Esophagus muscularis mucosa (tissue), 4 donors: ENCODE measurements at regions not wholly inside any gene's neighbourhood (a gene's known extent, or its start where the extent isn't known, plus 50 kb on each side); places are given as distances from the start of the nearest gene placed in this dataset.

ENCODE experiments used
- DNase-seq: peaks from one replicate; pipeline ENCODE4 v3.0.0-alpha.2; 2017; ENCODE audit errors: extremely low spot score
- H3K27ac ChIP-seq, 4 donors: fragments of 200-600 bp; sonication (generic); replicated peaks in 1 of 4; 1 replicate in 3 of 4; 2 replicates in 1 of 4; pipeline ENCODE4 v1.5.1; 2016 to 2019; ENCODE audit warnings: mild to moderate bottlenecking in 1 of 4
- H3K27me3 ChIP-seq, 4 donors: fragments of 200-600 bp; sonication (generic); one replicate each; pipeline versions ENCODE4 v1.5.1 to v1.6.0; 2016 to 2019
- H3K36me3 ChIP-seq, 4 donors: fragments of 200-600 bp; sonication (generic); one replicate each; pipeline ENCODE4 v1.5.1; 2016 to 2019
- H3K4me1 ChIP-seq, 4 donors: fragments of 200-600 bp; sonication (generic); one replicate each; pipeline ENCODE4 v1.5.1; 2016 to 2019
- H3K4me3 ChIP-seq, 4 donors: fragments of 200-600 bp; sonication (generic); 1 replicate in 2 of 4; 2 replicates in 2 of 4; pipeline ENCODE4 v1.5.1; 2016 to 2019; ENCODE audit warnings: mild to moderate bottlenecking in 4 of 4, moderate library complexity in 1 of 4
- H3K9me3 ChIP-seq, 4 donors: fragments of 200-600 bp; sonication (generic); 1 replicate in 3 of 4; 2 replicates in 1 of 4; pipeline ENCODE4 v1.5.1; 2016 to 2019
- EP300 ChIP-seq: sonication (generic); formaldehyde crosslinking; IDR thresholded peaks from one replicate; pipeline ENCODE4 v1.6.1; 2017; ENCODE audit warnings: antibody characterized with exemption
- POLR2A ChIP-seq: fragments of 450-650 bp; IDR thresholded peaks from one replicate; pipeline ENCODE4 v1.6.1; 2017; ENCODE audit warnings: antibody characterized with exemption, moderate library complexity, mild to moderate bottlenecking, low read depth
- POLR2AphosphoS5 ChIP-seq, 2 donors: sonication (generic); formaldehyde crosslinking; IDR thresholded peaks; one replicate each; pipeline ENCODE4 v1.6.1; 2017; ENCODE audit warnings: antibody characterized with exemption in 2 of 2
- WGBS: methylation state at CpG from one replicate; pipeline ENCODE4 v1.1.5; 2018; 5-methylcytosine and 5-hydroxymethylcytosine counted together
- intact Hi-C: fragments of 100-400 bp; cut with DNase I; formaldehyde crosslinking; loops from one replicate; pipeline ENCODE4 v1.15.1; 2023
- TF ChIP-seq, protein P1 (sequence below), 3 experiments: fragments of 200-600 bp in 2 of 3; fragments of 450-650 bp in 1 of 3; sonication (generic) in 2 of 3; IDR thresholded peaks; one replicate each; pipeline ENCODE4 v1.5.1; 2017 to 2019; ENCODE audit warnings: antibody characterized with exemption in 3 of 3, mild to moderate bottlenecking in 2 of 3, moderate library complexity in 1 of 3

DNA sequence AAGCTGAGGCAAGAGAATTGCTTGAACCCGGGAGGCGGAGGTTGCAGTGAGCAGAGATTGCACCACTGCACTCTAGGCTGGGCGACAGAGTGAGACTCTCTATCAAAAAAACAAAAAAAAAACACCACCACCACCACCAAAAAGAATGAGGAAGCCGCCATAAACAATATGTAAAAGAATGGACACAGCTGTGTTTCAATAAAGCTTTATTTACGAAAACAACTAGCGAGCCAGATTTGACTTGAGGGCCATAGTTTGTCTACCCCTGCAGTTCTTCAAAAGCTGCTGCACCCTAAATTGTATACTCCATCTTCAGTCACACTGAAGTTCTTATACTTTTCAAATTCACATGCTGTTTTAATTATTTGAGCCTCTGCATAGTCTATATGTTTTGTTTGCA, 306.5 kb upstream of the KLF3 start:
- intact Hi-C loops: no loop called here
- no peak for TF ChIP-seq POLR2A
- TF ChIP-seq POLR2AphosphoS5 (IDR thresholded peaks at IDR 0.05): no peak
- TF ChIP-seq, protein P1, sequence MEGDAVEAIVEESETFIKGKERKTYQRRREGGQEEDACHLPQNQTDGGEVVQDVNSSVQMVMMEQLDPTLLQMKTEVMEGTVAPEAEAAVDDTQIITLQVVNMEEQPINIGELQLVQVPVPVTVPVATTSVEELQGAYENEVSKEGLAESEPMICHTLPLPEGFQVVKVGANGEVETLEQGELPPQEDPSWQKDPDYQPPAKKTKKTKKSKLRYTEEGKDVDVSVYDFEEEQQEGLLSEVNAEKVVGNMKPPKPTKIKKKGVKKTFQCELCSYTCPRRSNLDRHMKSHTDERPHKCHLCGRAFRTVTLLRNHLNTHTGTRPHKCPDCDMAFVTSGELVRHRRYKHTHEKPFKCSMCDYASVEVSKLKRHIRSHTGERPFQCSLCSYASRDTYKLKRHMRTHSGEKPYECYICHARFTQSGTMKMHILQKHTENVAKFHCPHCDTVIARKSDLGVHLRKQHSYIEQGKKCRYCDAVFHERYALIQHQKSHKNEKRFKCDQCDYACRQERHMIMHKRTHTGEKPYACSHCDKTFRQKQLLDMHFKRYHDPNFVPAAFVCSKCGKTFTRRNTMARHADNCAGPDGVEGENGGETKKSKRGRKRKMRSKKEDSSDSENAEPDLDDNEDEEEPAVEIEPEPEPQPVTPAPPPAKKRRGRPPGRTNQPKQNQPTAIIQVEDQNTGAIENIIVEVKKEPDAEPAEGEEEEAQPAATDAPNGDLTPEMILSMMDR (IDR thresholded peaks at IDR 0.05): no peak
- TF ChIP-seq EP300: no peak
- no peak overlapping the region for H3K27ac ChIP-seq
- no peak overlapping the region for H3K4me3 ChIP-seq
- 94% methylated on average over 6 of the region's 6 CpGs for WGBS
- H3K4me1 ChIP-seq: peaks cover 0 to 6% (median 0%) of the 10 kb centered on the region in 4 donors
- H3K36me3 ChIP-seq: no peaks in the 10 kb centered on the region
- no peaks in the 10 kb centered on the region for H3K27me3 ChIP-seq
- peaks cover 0 to 3% (median 0%) of the 10 kb centered on the region in 4 donors for H3K9me3 ChIP-seq
- DNase-seq: no peak

- H3K4me1 ChIP-seq: peaks cover 0 to 6% (median 0%) of the 10 kb centered on the region in 4 donors
- TF ChIP-seq EP300: no peak
- TF ChIP-seq POLR2AphosphoS5 (IDR thresholded peaks at IDR 0.05): no peak
- TF ChIP-seq, protein P1 (IDR thresholded peaks at IDR 0.05): no peak
- no peak for TF ChIP-seq POLR2A
- H3K27ac ChIP-seq: no peak overlapping the region
- H3K27me3 ChIP-seq: no peaks in the 10 kb centered on the region
- no peak for DNase-seq
- intact Hi-C loops: no loop called here
- H3K9me3 ChIP-seq: peaks cover 0 to 3% (median 0%) of the 10 kb centered on the region in 4 donors
- WGBS: 92% methylated on average over 2 of the region's 2 CpGs
- no peak overlapping the region for H3K4me3 ChIP-seq
- H3K36me3 ChIP-seq: no peaks in the 10 kb centered on the region
These were observed 304.9 kb upstream of the KLF3 start for GRCh38 chr4:38359113-38359512.

DNA sequence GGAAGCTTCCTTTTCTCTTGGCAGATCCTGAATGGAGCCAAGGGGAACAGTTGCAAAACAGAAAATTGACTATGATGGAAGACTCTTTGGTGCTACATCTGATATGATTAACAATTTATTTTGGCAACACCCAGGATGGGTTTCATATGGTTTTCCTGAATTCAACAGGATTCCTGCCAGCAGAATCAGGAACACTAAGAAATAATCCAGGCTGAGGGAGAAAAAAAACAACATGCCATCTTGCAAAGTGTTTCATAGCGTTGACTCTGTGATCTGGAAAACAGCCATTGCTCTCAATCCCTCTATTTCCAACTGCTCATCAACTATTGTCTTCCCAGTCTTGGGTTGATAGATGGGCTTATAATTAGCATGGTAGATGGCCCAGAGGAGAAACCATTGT, 303.8 kb upstream of the KLF3 start:
- Histone ChIP-seq H3K27me3 (no peaks in the 10 kb centered on the region), H3K4me1 (peaks cover 0 to 6% (median 0%) of the 10 kb centered on the region in 4 donors), H3K27ac (no peak overlapping the region), H3K9me3 (no peaks in the 10 kb centered on the region), H3K36me3 (no peaks in the 10 kb centered on the region), H3K4me3 (no peak overlapping the region)
- intact Hi-C loops: no loop called here
- 46% methylated on average over 1 of the region's 1 CpG for WGBS
- DNase-seq: no peak
- TF ChIP-seq POLR2A (no peak), EP300 (no peak), POLR2AphosphoS5 (IDR thresholded peaks at IDR 0.05) (no peak)
- TF ChIP-seq, protein P1 (IDR thresholded peaks at IDR 0.05): no peak

- Histone ChIP-seq H3K4me3 (no peak overlapping the region), H3K36me3 (no peaks in the 10 kb centered on the region), H3K9me3 (no peaks in the 10 kb centered on the region), H3K27me3 (no peaks in the 10 kb centered on the region), H3K27ac (no peak overlapping the region), H3K4me1 (peaks cover 13 to 32% (median 31%) of the 10 kb centered on the region in 4 donors)
- 71% methylated on average over 3 of the region's 3 CpGs for WGBS
- intact Hi-C loops: no loop called here
- TF ChIP-seq POLR2A: no peak
- TF ChIP-seq, protein P1 (IDR thresholded peaks at IDR 0.05): no peak
- TF ChIP-seq POLR2AphosphoS5 (IDR thresholded peaks at IDR 0.05): no peak
- TF ChIP-seq EP300: no peak
- DNase-seq: no peak
These were observed 299.5 kb upstream of the KLF3 start for GRCh38 chr4:38364383-38364963.

DNA sequence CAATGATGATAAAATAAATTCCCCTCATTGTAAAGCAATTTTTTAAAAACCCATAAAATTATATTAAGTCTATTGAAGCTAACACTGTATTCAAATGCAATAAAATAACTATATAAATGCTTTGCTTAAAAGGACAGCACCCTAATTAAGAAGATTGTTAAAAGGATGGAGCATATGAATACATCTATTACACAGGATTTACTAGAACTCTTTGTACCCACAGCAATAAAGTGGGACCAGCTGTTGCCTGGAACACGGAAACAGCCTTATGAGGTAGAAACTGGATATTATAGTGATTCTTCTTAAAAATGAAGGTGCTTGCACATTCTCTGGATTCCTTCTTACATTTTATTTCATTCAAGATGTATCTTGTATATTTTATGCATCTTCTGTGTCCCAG, 298.7 kb upstream of the KLF3 start:
- TF ChIP-seq POLR2A: no peak
- TF ChIP-seq, protein P1 (IDR thresholded peaks at IDR 0.05): no peak
- TF ChIP-seq POLR2AphosphoS5 (IDR thresholded peaks at IDR 0.05): no peak
- no peak for TF ChIP-seq EP300
- WGBS: 68% methylated on average over 1 of the region's 1 CpG

More for the DNA sequence above, 298.7 kb upstream of the KLF3 start:
- Histone ChIP-seq H3K4me3 (no peak overlapping the region), H3K36me3 (no peaks in the 10 kb centered on the region), H3K27ac (no peak overlapping the region), H3K4me1 (peaks cover 13 to 32% (median 29%) of the 10 kb centered on the region in 4 donors), H3K9me3 (no peaks in the 10 kb centered on the region), H3K27me3 (no peaks in the 10 kb centered on the region)
- intact Hi-C loops: no loop called here
- DNase-seq: no peak
